Jurkat, Clone E6-1 (cell line): ENCODE measurements at regions not wholly inside any gene's neighbourhood (a gene's known extent, or its start where the extent isn't known, plus 50 kb on each side); places are given as distances from the start of the nearest gene placed in this dataset.

Source experiments
- DNase-seq: peaks from one replicate; pipeline ENCODE4 v3.0.0-alpha.2; 2011; ENCODE audit warnings: low read depth, low spot score
- H3K4me3 ChIP-seq: 2 replicates; pipeline ENCODE4 v1.5.1; 2011; ENCODE audit warnings: mild to moderate bottlenecking, low read length, control low read depth, moderate library complexity

- no peak overlapping the region for H3K4me3 ChIP-seq
- DNase-seq: no peak
Observed at GRCh38 chr11:128182844-128183243, 404.5 kb downstream of the ETS1 start.

- DNase-seq: no peak
- H3K4me3 ChIP-seq: no peak overlapping the region
Observed at GRCh38 chr11:128181984-128182383, 405.4 kb downstream of the ETS1 start.

GRCh38 chr11:128181088-128181480 lies 406.3 kb downstream of the ETS1 start:
- H3K4me3 ChIP-seq: no peak overlapping the region
- no peak for DNase-seq

GRCh38 chr11:128180441-128181087 lies 406.8 kb downstream of the ETS1 start:
- no peak for DNase-seq
- no peak overlapping the region for H3K4me3 ChIP-seq

- DNase-seq: no peak
- H3K4me3 ChIP-seq: no peak overlapping the region
Observed at GRCh38 chr11:128179512-128179911, 407.8 kb downstream of the ETS1 start.

- no peak overlapping the region for H3K4me3 ChIP-seq
- no peak for DNase-seq
Observed at GRCh38 chr11:128179039-128179438, 408.3 kb downstream of the ETS1 start.

GRCh38 chr11:128174465-128175291 lies 412.7 kb downstream of the ETS1 start:
- H3K4me3 ChIP-seq: no peak overlapping the region
- DNase-seq: no peak

- no peak overlapping the region for H3K4me3 ChIP-seq
- DNase-seq: peak; percentile 81
Observed at GRCh38 chr11:128172046-128172878, 415.1 kb downstream of the ETS1 start.

GRCh38 chr11:128171506-128171905 lies 415.9 kb downstream of the ETS1 start:
- no peak overlapping the region for H3K4me3 ChIP-seq
- no peak for DNase-seq

- H3K4me3 ChIP-seq: no peak overlapping the region
- no peak for DNase-seq
Observed at GRCh38 chr11:128165572-128165971, 421.8 kb downstream of the ETS1 start.

- no peak overlapping the region for H3K4me3 ChIP-seq
- no peak for DNase-seq
Observed at GRCh38 chr11:128164080-128164741, 423.1 kb downstream of the ETS1 start.

- no peak overlapping the region for H3K4me3 ChIP-seq
- no peak for DNase-seq
Observed at GRCh38 chr11:128161994-128162393, 425.4 kb downstream of the ETS1 start.

- no peak overlapping the region for H3K4me3 ChIP-seq
- no peak for DNase-seq
Observed at GRCh38 chr11:128161436-128161835, 425.9 kb downstream of the ETS1 start.

- no peak for DNase-seq
- no peak overlapping the region for H3K4me3 ChIP-seq
Observed at GRCh38 chr11:128158860-128159259, 428.5 kb downstream of the ETS1 start.

GRCh38 chr11:128157423-128158298 lies 429.7 kb downstream of the ETS1 start:
- peak overlapping the region; percentile 42 for H3K4me3 ChIP-seq
- peak; percentile 83 for DNase-seq

GRCh38 chr11:128156486-128156885 lies 430.9 kb downstream of the ETS1 start:
- no peak overlapping the region for H3K4me3 ChIP-seq
- DNase-seq: no peak

GRCh38 chr11:128155590-128155989 lies 431.8 kb downstream of the ETS1 start:
- no peak overlapping the region for H3K4me3 ChIP-seq
- no peak for DNase-seq

- no peak overlapping the region for H3K4me3 ChIP-seq
- no peak for DNase-seq
Observed at GRCh38 chr11:128153697-128154048, 433.7 kb downstream of the ETS1 start.
